H1 (cell line): ENCODE measurements at regions not wholly inside any gene's neighbourhood (a gene's known extent, or its start where the extent isn't known, plus 50 kb on each side); places are given as distances from the start of the nearest gene placed in this dataset.
A peak's percentile ranks its signal among the peaks of the same experiment; 100 is the strongest.

ENCODE experiments used
- CTCF ChIA-PET: fragments of 300-600 bp; sonication (Branson Sonifier 250); formaldehyde crosslinking; loops from one replicate; lab custom pipeline; 2021; ENCODE audit not compliant: partially characterized antibody; lab: Charles Lee
- POLR2A ChIA-PET: fragments of 300-600 bp; sonication (Branson Sonifier 250); formaldehyde crosslinking; loops from one replicate; lab custom pipeline; 2021; ENCODE audit warnings: inconsistent platforms; ENCODE audit not compliant: partially characterized antibody; lab: Charles Lee
- DNase-seq, 2 experiments: peaks; one replicate each; pipeline versions ENCODE4 v3.0.0 to v3.0.0-alpha.2; 2010 to 2022; ENCODE audit warnings: low spot score in 2 of 2, low read depth in 1 of 2, mixed read lengths in 1 of 2
- FAIRE-seq: peaks from 2 replicates; lab custom pipeline; 2011; peaks lifted over from hg19 to GRCh38; lab: Jason Lieb, UNC
- H2AFZ ChIP-seq: 2 replicates; pipeline ENCODE4 v1.8.1; 2012; ENCODE audit warnings: low read length, inconsistent platforms
- H2AK5ac ChIP-seq: 2 replicates; pipeline ENCODE4 v1.6.1; 2013; ENCODE audit warnings: low read depth, low read length
- H2BK120ac ChIP-seq: replicated peaks from 2 replicates; pipeline ENCODE3; 2013; ENCODE audit warnings: low read depth, low read length, inconsistent platforms
- H2BK12ac ChIP-seq: 2 replicates; pipeline ENCODE4 v1.6.1; 2013; ENCODE audit warnings: low read depth, low read length
- H2BK15ac ChIP-seq: 2 replicates; pipeline ENCODE4 v1.6.1; 2013; ENCODE audit warnings: low read length
- H2BK20ac ChIP-seq: 2 replicates; pipeline ENCODE4 v1.6.1; 2013; ENCODE audit warnings: low read length
- H2BK5ac ChIP-seq: 2 replicates; pipeline ENCODE4 v1.6.1; 2013; ENCODE audit warnings: low read depth, low read length
- H3K14ac ChIP-seq: 2 replicates; pipeline ENCODE4 v1.6.1; 2013; ENCODE audit warnings: inconsistent platforms; ENCODE audit not compliant: insufficient read length
- H3K18ac ChIP-seq: 2 replicates; pipeline ENCODE4 v1.6.1; 2013; ENCODE audit warnings: low read length; ENCODE audit errors: extremely low read depth
- H3K23ac ChIP-seq: 2 replicates; pipeline ENCODE4 v1.6.1; 2013; ENCODE audit warnings: inconsistent platforms; ENCODE audit not compliant: insufficient read length
- H3K23me2 ChIP-seq: 2 replicates; pipeline ENCODE4 v1.6.1; 2013; ENCODE audit warnings: low read depth, low read length
- H3K27ac ChIP-seq: 2 replicates; pipeline ENCODE4 v1.6.1; 2011; ENCODE audit warnings: low read depth, low read length, inconsistent platforms
- H3K27me3 ChIP-seq, 4 experiments: replicated peaks in 1 of 4; 1 replicate in 1 of 4; 2 replicates in 3 of 4; pipeline versions ENCODE4 v1.6.1 to v1.8.1; 2011 to 2013; ENCODE audit warnings: low read length in 3 of 4, mild to moderate bottlenecking in 3 of 4, inconsistent platforms in 2 of 4, mixed read lengths in 2 of 4, moderate library complexity in 1 of 4; ENCODE audit not compliant: control insufficient read depth in 3 of 4, insufficient read depth in 3 of 4; ENCODE audit errors: extremely low read depth in 1 of 4
- H3K36me3 ChIP-seq, 4 experiments: 2 replicates each; pipeline versions ENCODE4 v1.6.1 to v1.8.1; 2011 to 2013; ENCODE audit warnings: mild to moderate bottlenecking in 4 of 4, low read length in 3 of 4, moderate library complexity in 2 of 4, control low read depth in 1 of 4, inconsistent platforms in 1 of 4; ENCODE audit not compliant: insufficient read depth in 4 of 4, control insufficient read depth in 2 of 4
- H3K4ac ChIP-seq: replicated peaks from 2 replicates; pipeline ENCODE3; 2013; ENCODE audit warnings: low read length, low read depth, mixed read lengths, inconsistent platforms; ENCODE audit not compliant: insufficient read length
- H3K4me1 ChIP-seq, 4 experiments: replicated peaks in 1 of 4; 1 replicate in 1 of 4; 2 replicates in 3 of 4; pipeline versions ENCODE4 v1.6.1 to v1.8.1; 2011 to 2013; ENCODE audit warnings: low read length in 3 of 4, inconsistent platforms in 2 of 4, mixed read lengths in 1 of 4; ENCODE audit not compliant: insufficient read depth in 4 of 4, control insufficient read depth in 3 of 4
- H3K4me2 ChIP-seq, 2 experiments: 2 replicates each; pipeline versions ENCODE4 v1.6.1 to v1.8.1; 2011 to 2013; ENCODE audit warnings: low read depth in 2 of 2, low read length in 2 of 2, control low read depth in 1 of 2, inconsistent platforms in 1 of 2, mild to moderate bottlenecking in 1 of 2; ENCODE audit not compliant: insufficient read depth in 1 of 2
- H3K4me3 ChIP-seq, 4 experiments: fragments of 200-600, 300-600 bp in 1 of 4; sonication (generic), shearing (Covaris generic), sonication (Bioruptor Twin) in 1 of 4; 2 replicates each; pipeline versions ENCODE4 v1.5.1 to v1.8.1; 2011 to 2016; ENCODE audit warnings: low read length in 4 of 4, low read depth in 3 of 4, control low read depth in 2 of 4, inconsistent platforms in 2 of 4, mild to moderate bottlenecking in 2 of 4, mixed read lengths in 1 of 4, moderate library complexity in 1 of 4; ENCODE audit not compliant: insufficient read depth in 2 of 4; ENCODE audit errors: extremely low read depth in 1 of 4
- H3K56ac ChIP-seq: replicated peaks from 2 replicates; pipeline ENCODE3; 2013; ENCODE audit warnings: low read depth, mild to moderate bottlenecking, mixed read lengths, low read length, inconsistent platforms; ENCODE audit not compliant: insufficient read length
- H3K79me1 ChIP-seq: 2 replicates; pipeline ENCODE4 v1.6.1; 2013; ENCODE audit warnings: low read depth, low read length, control low read depth
- H3K79me2 ChIP-seq, 2 experiments: 2 replicates each; pipeline versions ENCODE4 v1.6.1 to v1.8.1; 2012 to 2013; ENCODE audit warnings: low read length in 2 of 2, mild to moderate bottlenecking in 2 of 2, inconsistent platforms in 1 of 2; ENCODE audit not compliant: insufficient read depth in 2 of 2, control insufficient read depth in 1 of 2
- H3K9ac ChIP-seq, 4 experiments: replicated peaks in 1 of 4; 1 replicate in 1 of 4; 2 replicates in 3 of 4; pipeline versions ENCODE4 v1.6.1 to v1.8.1; 2011 to 2013; ENCODE audit warnings: low read depth in 3 of 4, low read length in 3 of 4, control low read depth in 2 of 4, mild to moderate bottlenecking in 2 of 4, moderate library complexity in 2 of 4, inconsistent platforms in 1 of 4; ENCODE audit errors: extremely low read depth in 1 of 4
- H3K9me3 ChIP-seq, 2 experiments: 2 replicates each; pipeline versions ENCODE4 v1.6.1 to v1.8.1; 2012 to 2013; ENCODE audit warnings: mild to moderate bottlenecking in 2 of 2, moderate library complexity in 2 of 2, control low read depth in 1 of 2, inconsistent platforms in 1 of 2, low read depth in 1 of 2, low read length in 1 of 2, mixed read lengths in 1 of 2; ENCODE audit not compliant: insufficient read depth in 2 of 2
- H4K20me1 ChIP-seq, 2 experiments: replicated peaks in 1 of 2; 2 replicates each; pipeline versions ENCODE3 to v1.8.1; 2011 to 2013; ENCODE audit warnings: inconsistent platforms in 2 of 2, low read length in 2 of 2, mild to moderate bottlenecking in 1 of 2; ENCODE audit not compliant: insufficient read depth in 2 of 2, control insufficient read depth in 1 of 2
- H4K5ac ChIP-seq: 2 replicates; pipeline ENCODE4 v1.6.1; 2013; ENCODE audit warnings: low read length, low read depth, mixed read lengths, inconsistent platforms; ENCODE audit not compliant: insufficient read length
- H4K8ac ChIP-seq: 2 replicates; pipeline ENCODE4 v1.8.0; 2013; ENCODE audit warnings: mild to moderate bottlenecking, moderate library complexity, low read length, inconsistent platforms; ENCODE audit not compliant: insufficient read depth; ENCODE audit errors: extremely low read depth
- H4K91ac ChIP-seq: replicated peaks from 2 replicates; pipeline ENCODE3; 2013; ENCODE audit warnings: low read length, mixed read lengths, inconsistent platforms; ENCODE audit not compliant: insufficient read length
- ASH2L ChIP-seq: fragments of 200-600, 300-600 bp; sonication (generic); IDR thresholded peaks from one replicate; pipeline ENCODE4 v1.7.1; 2017; ENCODE audit warnings: low read length
- BRCA1 ChIP-seq: IDR thresholded peaks from 2 replicates; pipeline ENCODE4 v1.6.1; 2012; ENCODE audit warnings: low read depth, low read length, improper control_type of control experiment
- CBX5 ChIP-seq: fragments of 300-800, 300-1000 bp; sonication (generic); IDR thresholded peaks from 2 replicates; pipeline ENCODE4 v1.7.1; 2016; ENCODE audit warnings: antibody characterized with exemption, low read length, low read depth
- CBX8 ChIP-seq: fragments of 300-800, 300-1000 bp; sonication (generic); IDR thresholded peaks from 2 replicates; pipeline ENCODE4 v1.7.1; 2016; ENCODE audit warnings: low read depth, low read length, borderline replicate concordance
- CHD1 ChIP-seq: IDR thresholded peaks from 2 replicates; pipeline ENCODE4 v1.6.1; 2012; ENCODE audit warnings: low read depth, low read length, improper control_type of control experiment
- EZH2 ChIP-seq: fragments of 200-600 bp; sonication (generic); IDR thresholded peaks from 2 replicates; pipeline ENCODE4 v1.7.1; 2012; ENCODE audit warnings: low read depth, mild to moderate bottlenecking, moderate library complexity, low read length, inconsistent platforms; ENCODE audit not compliant: severe bottlenecking
- GABPA ChIP-seq: IDR thresholded peaks from 2 replicates; pipeline ENCODE4 v1.6.1; 2011; ENCODE audit warnings: mild to moderate bottlenecking, low read length, moderate library complexity, borderline replicate concordance; ENCODE audit not compliant: insufficient read depth
- HDAC6 ChIP-seq: IDR thresholded peaks from one replicate; pipeline ENCODE4 v1.7.1; 2012; ENCODE audit warnings: low read depth, mild to moderate bottlenecking, inconsistent platforms, low read length, moderate library complexity
- POLR2A ChIP-seq, 2 experiments: IDR thresholded peaks; 1 replicate in 1 of 2; 2 replicates in 1 of 2; pipeline ENCODE4 v1.6.1; 2011; ENCODE audit warnings: low read depth in 2 of 2, low read length in 2 of 2, mild to moderate bottlenecking in 2 of 2; ENCODE audit errors: control extremely low read depth in 1 of 2
- POU5F1 ChIP-seq: IDR thresholded peaks from 2 replicates; pipeline ENCODE4 v1.6.1; 2011; ENCODE audit warnings: low read depth, mild to moderate bottlenecking, low read length, moderate library complexity
- SP1 ChIP-seq: IDR thresholded peaks from 2 replicates; pipeline ENCODE4 v1.6.1; 2011; ENCODE audit warnings: low read depth, low read length
- SP4 ChIP-seq: IDR thresholded peaks from 2 replicates; pipeline ENCODE4 v1.6.1; 2012; ENCODE audit warnings: low read length, inconsistent platforms
- SUZ12 ChIP-seq: fragments of 200-600 bp; sonication (generic); IDR thresholded peaks from 2 replicates; pipeline ENCODE4 v1.6.1; 2012; ENCODE audit warnings: mild to moderate bottlenecking, inconsistent platforms, low read length, moderate library complexity, mixed read lengths
- WGBS, 2 experiments: shearing (Covaris generic) in 1 of 2; methylation state at CpG; one replicate each; pipeline versions ENCODE4 v1.1.6 to v1.1.7; 2013 to 2015; ENCODE audit warnings: low lambda C conversion rate in 2 of 2, mixed read lengths in 2 of 2, inconsistent platforms in 1 of 2, low coverage in 1 of 2, missing lambda C conversion rate in 1 of 2; ENCODE audit not compliant: insufficient replicate concordance in 2 of 2, insufficient coverage in 1 of 2, insufficient read length in 1 of 2; ENCODE audit errors: extremely low coverage in 1 of 2, missing lambda C conversion rate in 1 of 2; 5-methylcytosine and 5-hydroxymethylcytosine counted together
- TF ChIP-seq, protein P1 (sequence below): IDR thresholded peaks from 2 replicates; pipeline ENCODE4 v1.6.1; 2012; ENCODE audit warnings: inconsistent platforms

DNA sequence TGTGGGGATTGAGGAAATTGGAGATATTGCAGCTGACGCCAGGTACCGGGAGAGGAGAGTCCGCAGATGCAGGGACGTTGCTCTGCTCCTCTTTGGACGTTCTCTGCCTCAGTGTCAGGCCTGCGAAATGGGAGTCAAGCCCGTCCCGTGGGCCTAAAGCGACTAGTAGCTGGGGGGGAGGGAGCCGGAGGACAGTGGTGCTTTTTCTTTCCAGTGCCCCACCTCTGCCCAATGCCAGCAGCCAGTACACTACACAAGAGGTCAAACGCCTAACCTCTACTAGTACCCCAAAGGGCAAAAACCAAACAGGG, 413.6 kb upstream of the ESRRG start:
- Histone ChIP-seq H4K8ac (no peak overlapping the region), H2BK20ac (no peak overlapping the region), H3K27me3 (peaks cover 64 to 100% (median 88%) of the 10 kb centered on the region in 4 experiments), H3K23me2 (peaks cover 28% of the 10 kb centered on the region; the same call in 1 of the 2 replicates), H2AK5ac (no peak overlapping the region), H3K9ac (no peak overlapping the region), H3K4ac (no peak overlapping the region), H3K4me2 (peak overlapping the region; percentile 88 to 97), H2AFZ (no peak overlapping the region; the same call in 1 of the 2 replicates), H3K4me1 (peaks cover 11 to 42% (median 21%) of the 10 kb centered on the region in 4 experiments), H3K23ac (no peak overlapping the region), H3K36me3 (no peaks in the 10 kb centered on the region), H4K20me1 (peaks cover 0 to 6% of the 10 kb centered on the region in 2 experiments), H3K4me3 (peak overlapping the region; percentile 39 to 85 (median 60)), H3K56ac (no peak overlapping the region), H2BK5ac (no peak overlapping the region; the same call in 1 of the 2 replicates), H3K79me1 (no peaks in the 10 kb centered on the region), H4K91ac (no peak overlapping the region), H3K14ac (no peak overlapping the region), H2BK15ac (peak overlapping the region; percentile 12; the same call in 1 of the 2 replicates), H2BK12ac (no peak overlapping the region; the same call in 1 of the 2 replicates), H3K27ac (no peak overlapping the region), H3K79me2 (no peaks in the 10 kb centered on the region), H3K9me3 (no peaks in the 10 kb centered on the region), H2BK120ac (no peak overlapping the region), H4K5ac (no peak overlapping the region), H3K18ac (peak overlapping the region; percentile 79; the same call in 1 of the 2 replicates)
- no peak for FAIRE-seq
- ChIA-PET POLR2A (no interaction called here), CTCF (interaction anchor here (0.6 kb wide), 1 partner anchor 313 kb away, joined by 3 read pairs; no protein-coding TSS in a partner anchor)
- 4% methylated on average over 11 of the region's 11 CpGs; no CpG with 5 or more reads in 1 of the 2 experiments for WGBS, 2 experiments
- DNase-seq = peak in 1 of 2 experiments; percentile 62
- TF ChIP-seq EZH2 = peak; percentile 94
- no peak for TF ChIP-seq SP1
- TF ChIP-seq SUZ12 = peak; percentile 96; the same call in 1 of the 2 replicates
- TF ChIP-seq CHD1 = no peak
- TF ChIP-seq BRCA1 = no peak
- TF ChIP-seq GABPA = 0 out of 2 replicates have a peak, but pooled peaks have one; percentile 6
- no peak for TF ChIP-seq SP4
- no peak for TF ChIP-seq ASH2L
- TF ChIP-seq HDAC6 = no peak
- no peak for TF ChIP-seq CBX8
- TF ChIP-seq, protein P1, sequence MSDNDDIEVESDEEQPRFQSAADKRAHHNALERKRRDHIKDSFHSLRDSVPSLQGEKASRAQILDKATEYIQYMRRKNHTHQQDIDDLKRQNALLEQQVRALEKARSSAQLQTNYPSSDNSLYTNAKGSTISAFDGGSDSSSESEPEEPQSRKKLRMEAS = no peak
- no peak for TF ChIP-seq POU5F1
- no peak for TF ChIP-seq CBX5
- no peak for TF ChIP-seq POLR2A (IDR thresholded peaks at IDR 0.05; ENCODE audit: control extremely low read depth in 1 of 2, low read depth in 2 of 2, low read length in 2 of 2)
